Panc1 (cell line): ENCODE measurements at regions not wholly inside any gene's neighbourhood (a gene's known extent, or its start where the extent isn't known, plus 50 kb on each side); places are given as distances from the start of the nearest gene placed in this dataset.

Experiments used
- ATAC-seq: fragments of 200-7000 bp; cut with Tn5 transposase; 2 replicates; pipeline ENCODE4 v1.9.1; 2020; ENCODE audit warnings: mild to moderate bottlenecking, moderate library complexity
- BruUV-seq: library from RNA; stranded (reverse); fragments of 400-500 nt; replicated peaks from 2 replicates; lab custom pipeline; 2021; lab: Mats Ljungman, UMichigan
- CTCF ChIA-PET: fragments of 300-600 bp; sonication (Branson Sonifier 250); formaldehyde crosslinking; loops from one replicate; lab custom pipeline; 2022; ENCODE audit warnings: antibody characterized with exemption; lab: Charles Lee
- POLR2A ChIA-PET: fragments of 300-600 bp; sonication (Branson Sonifier 250); formaldehyde crosslinking; loops from one replicate; lab custom pipeline; 2022; ENCODE audit warnings: antibody characterized with exemption; lab: Charles Lee
- DNase-seq: peaks from one replicate; pipeline ENCODE4 v3.0.0-alpha.2; 2010; ENCODE audit warnings: low read depth, low spot score
- H3K27ac ChIP-seq: 2 replicates; pipeline ENCODE4 v1.5.1; 2011; ENCODE audit warnings: mild to moderate bottlenecking, low read length, inconsistent platforms
- H3K27me3 ChIP-seq: fragments of 200-500 bp; sonication (Bioruptor generic); 2 replicates; pipeline ENCODE4 v1.6.0; 2014; ENCODE audit warnings: low read length, inconsistent platforms; ENCODE audit not compliant: control insufficient read depth, insufficient read depth
- H3K36me3 ChIP-seq: fragments of 200-500 bp; sonication (Bioruptor generic); 2 replicates; pipeline ENCODE4 v1.5.1; 2014; ENCODE audit warnings: inconsistent platforms, mild to moderate bottlenecking, low read length, moderate library complexity; ENCODE audit not compliant: control insufficient read depth, insufficient read depth
- H3K4me1 ChIP-seq: 2 replicates; pipeline ENCODE4 v1.5.1; 2011; ENCODE audit warnings: inconsistent platforms, mild to moderate bottlenecking, low read length, moderate library complexity; ENCODE audit not compliant: control insufficient read depth, insufficient read depth
- H3K4me3 ChIP-seq, 2 experiments: 2 replicates each; pipeline ENCODE4 v1.5.1; 2011 to 2012; ENCODE audit warnings: low read depth in 2 of 2, low read length in 2 of 2, mild to moderate bottlenecking in 2 of 2, inconsistent platforms in 1 of 2, moderate library complexity in 1 of 2
- H3K9me3 ChIP-seq: fragments of 200-500 bp; sonication (Bioruptor generic); 2 replicates; pipeline ENCODE4 v1.5.1; 2014; ENCODE audit warnings: low read depth, mild to moderate bottlenecking, inconsistent platforms, low read length, moderate library complexity; ENCODE audit not compliant: control insufficient read depth, insufficient read depth
- POLR2AphosphoS5 ChIP-seq: IDR thresholded peaks from 2 replicates; pipeline ENCODE4 v1.6.1; 2012; ENCODE audit warnings: mild to moderate bottlenecking, low read depth, low read length, moderate library complexity
- SIN3A ChIP-seq: IDR thresholded peaks from 2 replicates; pipeline ENCODE4 v1.6.1; 2012; ENCODE audit warnings: low read depth, mild to moderate bottlenecking, low read length, moderate library complexity, borderline replicate concordance; ENCODE audit not compliant: insufficient read depth
- TCF7L2 ChIP-seq: IDR thresholded peaks from 2 replicates; pipeline ENCODE4 v1.6.1; 2011; ENCODE audit warnings: mild to moderate bottlenecking, low read depth, low read length, inconsistent platforms
- in situ Hi-C: cut with HindIII; loops from 2 replicates; pipeline ENCODE4 v1.10.0; 2016; ENCODE audit warnings: low sequenced_read_pairs, low pct_unique_long_range_greater_than_20kb
- intact Hi-C: fragments of 100-400 bp; cut with micrococcal nuclease; formaldehyde crosslinking; loops from one replicate; pipeline ENCODE4 v1.10.0; 2022; ENCODE audit not compliant: unreplicated experiment
- TF ChIP-seq, protein P1 (sequence below), 2 experiments: IDR thresholded peaks; 2 replicates each; pipeline ENCODE4 v1.6.1; 2011 to 2012; ENCODE audit warnings: low read depth in 2 of 2, control low read depth in 1 of 2, low read length in 1 of 2, mild to moderate bottlenecking in 1 of 2, moderate library complexity in 1 of 2; ENCODE audit not compliant: insufficient read depth in 1 of 2
- TF ChIP-seq, protein P2 (sequence below): fragments of 450-650 bp; IDR thresholded peaks from 2 replicates; pipeline ENCODE4 v1.5.1; 2017; ENCODE audit warnings: mild to moderate bottlenecking

DNA sequence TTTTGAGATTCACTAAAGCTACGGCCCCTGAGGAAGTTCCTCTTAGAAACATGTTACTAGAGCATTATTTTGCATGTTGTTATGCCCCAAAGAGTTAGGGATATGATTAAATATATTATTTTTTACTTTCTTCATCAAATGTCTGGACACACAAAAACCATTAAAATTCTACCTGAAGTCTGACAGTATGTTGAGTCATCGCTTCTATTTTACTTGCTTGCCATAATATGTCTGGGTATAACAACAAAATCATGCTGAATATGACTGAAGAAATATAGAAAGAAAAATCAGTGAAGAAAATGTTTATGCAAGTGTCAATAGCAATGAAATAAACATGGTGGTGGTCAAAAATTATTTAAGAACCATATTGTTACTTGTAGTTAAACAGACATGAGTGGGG is 1818.5 kb upstream of the ADGRL3 start:
- Histone ChIP-seq H3K36me3 (no peaks in the 10 kb centered on the region), H3K27me3 (no peaks in the 10 kb centered on the region), H3K4me1 (no peaks in the 10 kb centered on the region), H3K9me3 (no peaks in the 10 kb centered on the region), H3K27ac (no peak overlapping the region), H3K4me3 (no peak overlapping the region)
- DNase-seq (no peak), ATAC-seq (no peak)
- intact Hi-C loops: no loop called here
- no TSS peak for BruUV-seq
- CTCF ChIA-PET: no interaction called here
- TF ChIP-seq TCF7L2 (no peak), POLR2AphosphoS5 (no peak), SIN3A (no peak)
- TF ChIP-seq, protein P1, sequence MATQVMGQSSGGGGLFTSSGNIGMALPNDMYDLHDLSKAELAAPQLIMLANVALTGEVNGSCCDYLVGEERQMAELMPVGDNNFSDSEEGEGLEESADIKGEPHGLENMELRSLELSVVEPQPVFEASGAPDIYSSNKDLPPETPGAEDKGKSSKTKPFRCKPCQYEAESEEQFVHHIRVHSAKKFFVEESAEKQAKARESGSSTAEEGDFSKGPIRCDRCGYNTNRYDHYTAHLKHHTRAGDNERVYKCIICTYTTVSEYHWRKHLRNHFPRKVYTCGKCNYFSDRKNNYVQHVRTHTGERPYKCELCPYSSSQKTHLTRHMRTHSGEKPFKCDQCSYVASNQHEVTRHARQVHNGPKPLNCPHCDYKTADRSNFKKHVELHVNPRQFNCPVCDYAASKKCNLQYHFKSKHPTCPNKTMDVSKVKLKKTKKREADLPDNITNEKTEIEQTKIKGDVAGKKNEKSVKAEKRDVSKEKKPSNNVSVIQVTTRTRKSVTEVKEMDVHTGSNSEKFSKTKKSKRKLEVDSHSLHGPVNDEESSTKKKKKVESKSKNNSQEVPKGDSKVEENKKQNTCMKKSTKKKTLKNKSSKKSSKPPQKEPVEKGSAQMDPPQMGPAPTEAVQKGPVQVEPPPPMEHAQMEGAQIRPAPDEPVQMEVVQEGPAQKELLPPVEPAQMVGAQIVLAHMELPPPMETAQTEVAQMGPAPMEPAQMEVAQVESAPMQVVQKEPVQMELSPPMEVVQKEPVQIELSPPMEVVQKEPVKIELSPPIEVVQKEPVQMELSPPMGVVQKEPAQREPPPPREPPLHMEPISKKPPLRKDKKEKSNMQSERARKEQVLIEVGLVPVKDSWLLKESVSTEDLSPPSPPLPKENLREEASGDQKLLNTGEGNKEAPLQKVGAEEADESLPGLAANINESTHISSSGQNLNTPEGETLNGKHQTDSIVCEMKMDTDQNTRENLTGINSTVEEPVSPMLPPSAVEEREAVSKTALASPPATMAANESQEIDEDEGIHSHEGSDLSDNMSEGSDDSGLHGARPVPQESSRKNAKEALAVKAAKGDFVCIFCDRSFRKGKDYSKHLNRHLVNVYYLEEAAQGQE (IDR thresholded peaks at IDR 0.05; ENCODE audit: insufficient read depth in 1 of 2, low read depth in 2 of 2, low read length in 1 of 2): no peak
- TF ChIP-seq, protein P2, sequence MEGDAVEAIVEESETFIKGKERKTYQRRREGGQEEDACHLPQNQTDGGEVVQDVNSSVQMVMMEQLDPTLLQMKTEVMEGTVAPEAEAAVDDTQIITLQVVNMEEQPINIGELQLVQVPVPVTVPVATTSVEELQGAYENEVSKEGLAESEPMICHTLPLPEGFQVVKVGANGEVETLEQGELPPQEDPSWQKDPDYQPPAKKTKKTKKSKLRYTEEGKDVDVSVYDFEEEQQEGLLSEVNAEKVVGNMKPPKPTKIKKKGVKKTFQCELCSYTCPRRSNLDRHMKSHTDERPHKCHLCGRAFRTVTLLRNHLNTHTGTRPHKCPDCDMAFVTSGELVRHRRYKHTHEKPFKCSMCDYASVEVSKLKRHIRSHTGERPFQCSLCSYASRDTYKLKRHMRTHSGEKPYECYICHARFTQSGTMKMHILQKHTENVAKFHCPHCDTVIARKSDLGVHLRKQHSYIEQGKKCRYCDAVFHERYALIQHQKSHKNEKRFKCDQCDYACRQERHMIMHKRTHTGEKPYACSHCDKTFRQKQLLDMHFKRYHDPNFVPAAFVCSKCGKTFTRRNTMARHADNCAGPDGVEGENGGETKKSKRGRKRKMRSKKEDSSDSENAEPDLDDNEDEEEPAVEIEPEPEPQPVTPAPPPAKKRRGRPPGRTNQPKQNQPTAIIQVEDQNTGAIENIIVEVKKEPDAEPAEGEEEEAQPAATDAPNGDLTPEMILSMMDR: no peak
- POLR2A ChIA-PET: no interaction called here
- in situ Hi-C loops: no loop called here

DNA sequence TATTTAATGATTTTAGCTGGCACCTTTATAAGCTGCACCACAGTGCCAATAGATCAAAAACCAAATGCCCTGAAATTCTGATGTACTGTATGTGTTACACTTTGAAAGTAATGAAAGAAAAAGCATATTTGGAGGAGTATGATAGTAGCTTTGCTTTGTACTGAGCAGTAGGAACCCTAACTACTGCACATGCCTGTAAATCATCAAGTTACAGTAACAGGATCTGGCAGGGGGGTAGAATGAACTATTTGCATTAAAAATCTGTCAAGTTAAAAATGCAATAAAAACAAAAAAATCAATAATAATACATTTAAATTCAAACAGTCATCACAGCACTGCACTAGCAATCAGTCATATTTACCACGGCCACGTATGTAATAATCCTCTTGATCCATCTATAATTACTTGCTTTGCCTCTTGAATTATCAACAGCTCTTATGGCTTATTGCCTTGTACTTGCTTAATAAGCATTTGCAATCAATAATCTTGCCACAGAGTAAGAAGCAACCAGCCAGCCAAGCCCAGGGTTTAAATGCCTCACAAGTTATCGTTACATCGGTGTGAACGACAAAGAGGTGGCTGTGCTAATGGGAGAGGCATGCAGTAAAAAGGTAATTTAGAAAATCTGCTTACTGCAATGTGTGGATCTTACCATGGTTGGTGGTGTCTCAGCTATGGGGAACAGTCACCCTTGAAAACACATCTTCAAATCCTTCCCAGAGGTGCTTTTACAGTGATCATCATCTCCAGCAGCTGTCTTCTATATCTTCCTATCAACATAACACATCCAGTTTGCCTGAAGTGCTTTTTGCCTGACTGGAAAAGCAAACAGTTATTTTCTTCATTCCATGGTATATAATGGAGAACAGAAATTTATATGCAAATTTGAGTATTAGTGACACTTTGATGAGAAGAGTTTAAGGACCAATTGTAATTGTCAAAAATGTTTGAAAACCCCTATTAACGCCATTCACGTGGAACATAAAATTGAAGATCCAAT is 1812.1 kb upstream of the ADGRL3 start:
- in situ Hi-C loops (no loop called here), intact Hi-C loops (no loop called here)
- DNase-seq (no peak), ATAC-seq (no peak)
- TF ChIP-seq, protein P1 (IDR thresholded peaks at IDR 0.05; ENCODE audit: insufficient read depth in 1 of 2, low read depth in 2 of 2, low read length in 1 of 2): no peak
- TF ChIP-seq, protein P2: no peak
- TF ChIP-seq SIN3A (no peak), TCF7L2 (no peak), POLR2AphosphoS5 (no peak)
- Histone ChIP-seq H3K27ac (no peak overlapping the region), H3K4me1 (no peaks in the 10 kb centered on the region), H3K36me3 (no peaks in the 10 kb centered on the region), H3K4me3 (no peak overlapping the region), H3K27me3 (no peaks in the 10 kb centered on the region), H3K9me3 (no peaks in the 10 kb centered on the region)
- ChIA-PET CTCF (no interaction called here), POLR2A (no interaction called here)
- no TSS peak for BruUV-seq
